ENCODE measurements at regions not wholly inside any gene's neighbourhood (a gene's known extent, or its start where the extent isn't known, plus 50 kb on each side); places are given as distances from the start of the nearest gene placed in this dataset.

DNA sequence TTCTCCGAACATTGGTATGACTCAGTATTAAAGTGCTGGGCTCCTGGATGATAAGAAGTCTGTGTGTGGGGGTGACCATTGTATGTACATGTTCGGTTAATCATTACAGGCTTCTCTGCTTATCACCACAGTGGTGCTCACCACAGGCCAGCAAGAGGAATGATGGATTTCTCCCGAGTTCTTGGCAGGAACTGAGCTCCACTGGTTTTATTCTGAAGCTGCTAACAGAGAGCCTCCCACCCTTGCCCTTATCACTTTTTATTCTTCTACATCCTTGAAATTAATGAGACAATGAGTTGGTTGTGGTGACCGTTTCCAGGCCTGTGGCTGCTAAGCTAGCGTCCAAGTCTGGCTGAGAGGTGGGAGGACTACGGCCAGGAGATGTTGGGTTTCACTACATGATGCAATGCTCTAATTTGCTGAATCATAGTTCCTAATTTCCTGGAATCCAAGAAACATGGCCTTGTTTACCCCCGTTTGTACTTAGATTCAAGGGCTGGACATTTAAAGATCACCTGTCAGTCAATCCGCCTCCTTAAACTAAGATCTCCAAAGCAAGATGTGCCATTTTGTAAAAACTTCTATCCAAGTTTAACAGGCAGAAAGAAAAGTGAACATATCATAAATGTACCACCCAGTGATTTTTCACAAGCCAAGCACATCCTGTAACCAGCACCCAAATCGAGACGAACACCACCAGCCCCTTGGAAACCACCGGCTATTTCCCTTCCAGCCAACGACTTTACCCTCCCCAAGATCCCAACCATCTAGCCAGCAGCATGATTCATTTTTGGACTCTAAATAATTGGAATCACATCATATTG lies 172.5 kb downstream of the FOXA2 start (continued):
- TF ChIP-seq, protein P1, sequence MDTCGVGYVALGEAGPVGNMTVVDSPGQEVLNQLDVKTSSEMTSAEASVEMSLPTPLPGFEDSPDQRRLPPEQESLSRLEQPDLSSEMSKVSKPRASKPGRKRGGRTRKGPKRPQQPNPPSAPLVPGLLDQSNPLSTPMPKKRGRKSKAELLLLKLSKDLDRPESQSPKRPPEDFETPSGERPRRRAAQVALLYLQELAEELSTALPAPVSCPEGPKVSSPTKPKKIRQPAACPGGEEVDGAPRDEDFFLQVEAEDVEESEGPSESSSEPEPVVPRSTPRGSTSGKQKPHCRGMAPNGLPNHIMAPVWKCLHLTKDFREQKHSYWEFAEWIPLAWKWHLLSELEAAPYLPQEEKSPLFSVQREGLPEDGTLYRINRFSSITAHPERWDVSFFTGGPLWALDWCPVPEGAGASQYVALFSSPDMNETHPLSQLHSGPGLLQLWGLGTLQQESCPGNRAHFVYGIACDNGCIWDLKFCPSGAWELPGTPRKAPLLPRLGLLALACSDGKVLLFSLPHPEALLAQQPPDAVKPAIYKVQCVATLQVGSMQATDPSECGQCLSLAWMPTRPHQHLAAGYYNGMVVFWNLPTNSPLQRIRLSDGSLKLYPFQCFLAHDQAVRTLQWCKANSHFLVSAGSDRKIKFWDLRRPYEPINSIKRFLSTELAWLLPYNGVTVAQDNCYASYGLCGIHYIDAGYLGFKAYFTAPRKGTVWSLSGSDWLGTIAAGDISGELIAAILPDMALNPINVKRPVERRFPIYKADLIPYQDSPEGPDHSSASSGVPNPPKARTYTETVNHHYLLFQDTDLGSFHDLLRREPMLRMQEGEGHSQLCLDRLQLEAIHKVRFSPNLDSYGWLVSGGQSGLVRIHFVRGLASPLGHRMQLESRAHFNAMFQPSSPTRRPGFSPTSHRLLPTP (IDR thresholded peaks at IDR 0.05; ENCODE audit: borderline replicate concordance, extremely low read depth, insufficient read length): no peak
- peak; percentile 32; the same call in 1 of the 2 replicates for TF ChIP-seq RFX1 (IDR thresholded peaks at IDR 0.05)
- no peak for TF ChIP-seq SRF (CRISPR knock-in tag; IDR thresholded peaks at IDR 0.05)
- TF ChIP-seq, protein P2, sequence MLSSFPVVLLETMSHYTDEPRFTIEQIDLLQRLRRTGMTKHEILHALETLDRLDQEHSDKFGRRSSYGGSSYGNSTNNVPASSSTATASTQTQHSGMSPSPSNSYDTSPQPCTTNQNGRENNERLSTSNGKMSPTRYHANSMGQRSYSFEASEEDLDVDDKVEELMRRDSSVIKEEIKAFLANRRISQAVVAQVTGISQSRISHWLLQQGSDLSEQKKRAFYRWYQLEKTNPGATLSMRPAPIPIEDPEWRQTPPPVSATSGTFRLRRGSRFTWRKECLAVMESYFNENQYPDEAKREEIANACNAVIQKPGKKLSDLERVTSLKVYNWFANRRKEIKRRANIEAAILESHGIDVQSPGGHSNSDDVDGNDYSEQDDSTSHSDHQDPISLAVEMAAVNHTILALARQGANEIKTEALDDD (IDR thresholded peaks at IDR 0.05): peak; percentile 83
- TF ChIP-seq TAL1 (IDR thresholded peaks at IDR 0.05): peak; percentile 67
- no peak for TF ChIP-seq ZNF408 (CRISPR knock-in tag; IDR thresholded peaks at IDR 0.05; ENCODE audit: low read depth)
- TF ChIP-seq NFE2L1 (tag; IDR thresholded peaks at IDR 0.05; ENCODE audit: borderline replicate concordance, low read depth): peak; percentile 94
- TF ChIP-seq, protein P3, sequence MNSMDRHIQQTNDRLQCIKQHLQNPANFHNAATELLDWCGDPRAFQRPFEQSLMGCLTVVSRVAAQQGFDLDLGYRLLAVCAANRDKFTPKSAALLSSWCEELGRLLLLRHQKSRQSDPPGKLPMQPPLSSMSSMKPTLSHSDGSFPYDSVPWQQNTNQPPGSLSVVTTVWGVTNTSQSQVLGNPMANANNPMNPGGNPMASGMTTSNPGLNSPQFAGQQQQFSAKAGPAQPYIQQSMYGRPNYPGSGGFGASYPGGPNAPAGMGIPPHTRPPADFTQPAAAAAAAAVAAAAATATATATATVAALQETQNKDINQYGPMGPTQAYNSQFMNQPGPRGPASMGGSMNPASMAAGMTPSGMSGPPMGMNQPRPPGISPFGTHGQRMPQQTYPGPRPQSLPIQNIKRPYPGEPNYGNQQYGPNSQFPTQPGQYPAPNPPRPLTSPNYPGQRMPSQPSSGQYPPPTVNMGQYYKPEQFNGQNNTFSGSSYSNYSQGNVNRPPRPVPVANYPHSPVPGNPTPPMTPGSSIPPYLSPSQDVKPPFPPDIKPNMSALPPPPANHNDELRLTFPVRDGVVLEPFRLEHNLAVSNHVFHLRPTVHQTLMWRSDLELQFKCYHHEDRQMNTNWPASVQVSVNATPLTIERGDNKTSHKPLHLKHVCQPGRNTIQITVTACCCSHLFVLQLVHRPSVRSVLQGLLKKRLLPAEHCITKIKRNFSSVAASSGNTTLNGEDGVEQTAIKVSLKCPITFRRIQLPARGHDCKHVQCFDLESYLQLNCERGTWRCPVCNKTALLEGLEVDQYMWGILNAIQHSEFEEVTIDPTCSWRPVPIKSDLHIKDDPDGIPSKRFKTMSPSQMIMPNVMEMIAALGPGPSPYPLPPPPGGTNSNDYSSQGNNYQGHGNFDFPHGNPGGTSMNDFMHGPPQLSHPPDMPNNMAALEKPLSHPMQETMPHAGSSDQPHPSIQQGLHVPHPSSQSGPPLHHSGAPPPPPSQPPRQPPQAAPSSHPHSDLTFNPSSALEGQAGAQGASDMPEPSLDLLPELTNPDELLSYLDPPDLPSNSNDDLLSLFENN (IDR thresholded peaks at IDR 0.05; ENCODE audit: low read depth in 2 of 2, low read length in 2 of 2): peak in 1 of 2 experiments; percentile 83; a peak in 2 of 4 replicates
- TF ChIP-seq, protein P4, sequence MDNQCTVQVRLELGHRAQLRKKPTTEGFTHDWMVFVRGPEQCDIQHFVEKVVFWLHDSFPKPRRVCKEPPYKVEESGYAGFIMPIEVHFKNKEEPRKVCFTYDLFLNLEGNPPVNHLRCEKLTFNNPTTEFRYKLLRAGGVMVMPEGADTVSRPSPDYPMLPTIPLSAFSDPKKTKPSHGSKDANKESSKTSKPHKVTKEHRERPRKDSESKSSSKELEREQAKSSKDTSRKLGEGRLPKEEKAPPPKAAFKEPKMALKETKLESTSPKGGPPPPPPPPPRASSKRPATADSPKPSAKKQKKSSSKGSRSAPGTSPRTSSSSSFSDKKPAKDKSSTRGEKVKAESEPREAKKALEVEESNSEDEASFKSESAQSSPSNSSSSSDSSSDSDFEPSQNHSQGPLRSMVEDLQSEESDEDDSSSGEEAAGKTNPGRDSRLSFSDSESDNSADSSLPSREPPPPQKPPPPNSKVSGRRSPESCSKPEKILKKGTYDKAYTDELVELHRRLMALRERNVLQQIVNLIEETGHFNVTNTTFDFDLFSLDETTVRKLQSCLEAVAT (IDR thresholded peaks at IDR 0.05): peak; percentile 34 to 72; a peak in 1 of 4 replicates
- TF ChIP-seq CHCHD3 (CRISPR knock-in tag; IDR thresholded peaks at IDR 0.05): no peak
- TF ChIP-seq RAD21 (CRISPR knock-in tag; conservative IDR thresholded peaks at IDR 0.05 in 1 of 2, IDR thresholded peaks at IDR 0.05 in 1 of 2): peak; percentile 26 to 28; a peak in 3 of 4 replicates
- TF ChIP-seq POLR2AphosphoS5 (IDR thresholded peaks at IDR 0.05; ENCODE audit: control insufficient read depth, insufficient read depth, low read depth, low read length): peak; percentile 65; the same call in 1 of the 2 replicates
- TF ChIP-seq THRAP3 (IDR thresholded peaks at IDR 0.05; ENCODE audit: borderline replicate concordance): no peak
- TF ChIP-seq TAF15 (IDR thresholded peaks at IDR 0.05; ENCODE audit: low read depth, low read length): no peak
- no peak for TF ChIP-seq SAFB (IDR thresholded peaks at IDR 0.05; ENCODE audit: borderline replicate concordance, low read depth, low read length)
- TF ChIP-seq, protein P5, sequence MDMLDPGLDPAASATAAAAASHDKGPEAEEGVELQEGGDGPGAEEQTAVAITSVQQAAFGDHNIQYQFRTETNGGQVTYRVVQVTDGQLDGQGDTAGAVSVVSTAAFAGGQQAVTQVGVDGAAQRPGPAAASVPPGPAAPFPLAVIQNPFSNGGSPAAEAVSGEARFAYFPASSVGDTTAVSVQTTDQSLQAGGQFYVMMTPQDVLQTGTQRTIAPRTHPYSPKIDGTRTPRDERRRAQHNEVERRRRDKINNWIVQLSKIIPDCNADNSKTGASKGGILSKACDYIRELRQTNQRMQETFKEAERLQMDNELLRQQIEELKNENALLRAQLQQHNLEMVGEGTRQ (CRISPR knock-in tag; IDR thresholded peaks at IDR 0.05): no peak

All from K562 (cell line).